NB4 (cell line): ENCODE measurements at regions not wholly inside any gene's neighbourhood (a gene's known extent, or its start where the extent isn't known, plus 50 kb on each side); places are given as distances from the start of the nearest gene placed in this dataset.

ENCODE experiments used
- CTCF ChIP-seq: IDR thresholded peaks from one replicate; pipeline ENCODE4 v1.5.1; 2012; ENCODE audit warnings: low read depth, low read length
- MYC ChIP-seq: IDR thresholded peaks from 2 replicates; pipeline ENCODE4 v1.6.1; 2011; ENCODE audit warnings: low read depth, low read length
- POLR2A ChIP-seq: IDR thresholded peaks from 2 replicates; pipeline ENCODE4 v1.6.1; 2011; ENCODE audit warnings: mild to moderate bottlenecking; ENCODE audit not compliant: insufficient read length; ENCODE audit errors: extremely low read depth

GRCh38 chrX:139299309-139299708 is 231.2 kb upstream of the F9 start:
- no peak for TF ChIP-seq POLR2A
- no peak for TF ChIP-seq CTCF
- TF ChIP-seq MYC, result no peak
